Gastrocnemius medialis (tissue), 4 donors: ENCODE measurements at regions not wholly inside any gene's neighbourhood (a gene's known extent, or its start where the extent isn't known, plus 50 kb on each side); places are given as distances from the start of the nearest gene placed in this dataset.
A peak's percentile ranks its signal among the peaks of the same experiment; 100 is the strongest.

ENCODE experiments used
- ATAC-seq, 2 donors: fragments of 150-250 bp; one replicate each; pipeline ENCODE4 v1.9.1; 2016
- DNase-seq, 2 donors: peaks; one replicate each; pipeline ENCODE4 v3.0.0-alpha.2; 2019
- H3K27ac ChIP-seq, 4 donors: fragments of 200-600 bp; sonication (generic); 1 replicate in 1 of 4; 2 replicates in 3 of 4; pipeline ENCODE4 v1.5.1; 2016 to 2018; ENCODE audit warnings: mild to moderate bottlenecking in 2 of 4, moderate library complexity in 1 of 4
- H3K27me3 ChIP-seq, 3 donors: fragments of 200-600 bp; sonication (generic) in 2 of 3; 1 replicate in 1 of 3; 2 replicates in 2 of 3; pipeline versions ENCODE4 v1.5.1 to v1.6.0; 2016 to 2019; ENCODE audit warnings: mild to moderate bottlenecking in 1 of 3, moderate library complexity in 1 of 3
- H3K36me3 ChIP-seq, 2 donors: fragments of 200-600 bp; sonication (generic) in 1 of 2; one replicate each; pipeline ENCODE4 v1.5.1; 2017 to 2018
- H3K4me1 ChIP-seq, 2 donors: fragments of 200-600 bp; sonication (generic) in 1 of 2; one replicate each; pipeline ENCODE4 v1.5.1; 2016 to 2017; ENCODE audit warnings: mild to moderate bottlenecking in 2 of 2
- H3K4me3 ChIP-seq, 4 donors: fragments of 200-600 bp; sonication (generic) in 3 of 4; 1 replicate in 1 of 4; 2 replicates in 3 of 4; pipeline ENCODE4 v1.5.1; 2016 to 2019; ENCODE audit warnings: mild to moderate bottlenecking in 2 of 4
- H3K9me3 ChIP-seq, 3 donors: fragments of 200-600 bp; sonication (generic) in 2 of 3; 1 replicate in 1 of 3; 2 replicates in 2 of 3; pipeline ENCODE4 v1.5.1; 2016 to 2019
- POLR2A ChIP-seq, 2 donors: fragments of 450-650 bp; IDR thresholded peaks; one replicate each; pipeline ENCODE4 v1.6.1; 2017; ENCODE audit warnings: antibody characterized with exemption in 2 of 2, mild to moderate bottlenecking in 2 of 2, moderate library complexity in 2 of 2
- in situ Hi-C, 4 donors: fragments of 200-750 bp; cut with MboI; loops; one replicate each; pipeline versions ENCODE4 v1.15.0 to v1.8.0; 2017; ENCODE audit warnings: low sequenced_read_pairs in 4 of 4
- intact Hi-C: fragments of 100-400 bp; cut with DNase I; formaldehyde crosslinking; loops from one replicate; pipeline ENCODE4 v1.15.1; 2023; ENCODE audit warnings: low total_unique reads
- TF ChIP-seq, protein P1 (sequence below), 5 experiments: fragments of 450-650 bp in 3 of 5; fragments of 200-600 bp in 2 of 5; sonication (generic) in 2 of 5; IDR thresholded peaks in 4 of 5; conservative IDR thresholded peaks in 1 of 5; 1 replicate in 4 of 5; 2 replicates in 1 of 5; pipeline ENCODE4 v1.5.1; 2016 to 2019; ENCODE audit warnings: antibody characterized with exemption in 5 of 5, mild to moderate bottlenecking in 3 of 5, moderate library complexity in 3 of 5

DNA sequence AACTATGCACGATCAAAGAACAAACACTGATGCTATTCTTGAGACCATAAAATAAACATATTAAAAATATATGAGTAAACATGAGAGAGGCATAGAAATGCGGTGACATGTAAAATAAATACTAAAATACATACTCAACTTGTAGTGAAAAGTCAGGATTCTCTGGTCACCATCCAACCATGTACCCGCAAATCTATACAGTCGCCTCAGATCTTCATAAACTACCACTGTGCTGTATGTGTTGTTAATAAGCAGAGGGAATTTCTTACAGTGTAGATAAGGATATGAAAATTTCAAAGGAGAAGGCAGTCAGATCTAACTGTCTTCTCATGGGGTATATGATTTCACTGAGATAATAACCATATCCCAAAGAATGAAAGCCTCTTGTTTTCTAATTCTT is 67.8 kb upstream of the FAM47B start:
- no peak for TF ChIP-seq POLR2A (IDR thresholded peaks at IDR 0.05)
- TF ChIP-seq, protein P1, sequence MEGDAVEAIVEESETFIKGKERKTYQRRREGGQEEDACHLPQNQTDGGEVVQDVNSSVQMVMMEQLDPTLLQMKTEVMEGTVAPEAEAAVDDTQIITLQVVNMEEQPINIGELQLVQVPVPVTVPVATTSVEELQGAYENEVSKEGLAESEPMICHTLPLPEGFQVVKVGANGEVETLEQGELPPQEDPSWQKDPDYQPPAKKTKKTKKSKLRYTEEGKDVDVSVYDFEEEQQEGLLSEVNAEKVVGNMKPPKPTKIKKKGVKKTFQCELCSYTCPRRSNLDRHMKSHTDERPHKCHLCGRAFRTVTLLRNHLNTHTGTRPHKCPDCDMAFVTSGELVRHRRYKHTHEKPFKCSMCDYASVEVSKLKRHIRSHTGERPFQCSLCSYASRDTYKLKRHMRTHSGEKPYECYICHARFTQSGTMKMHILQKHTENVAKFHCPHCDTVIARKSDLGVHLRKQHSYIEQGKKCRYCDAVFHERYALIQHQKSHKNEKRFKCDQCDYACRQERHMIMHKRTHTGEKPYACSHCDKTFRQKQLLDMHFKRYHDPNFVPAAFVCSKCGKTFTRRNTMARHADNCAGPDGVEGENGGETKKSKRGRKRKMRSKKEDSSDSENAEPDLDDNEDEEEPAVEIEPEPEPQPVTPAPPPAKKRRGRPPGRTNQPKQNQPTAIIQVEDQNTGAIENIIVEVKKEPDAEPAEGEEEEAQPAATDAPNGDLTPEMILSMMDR (IDR thresholded peaks at IDR 0.05 in 4 of 5, conservative IDR thresholded peaks at IDR 0.05 in 1 of 5) = no peak
- H3K27ac ChIP-seq = peak overlapping the region; percentile 42 to 78 (median 64)

DNA sequence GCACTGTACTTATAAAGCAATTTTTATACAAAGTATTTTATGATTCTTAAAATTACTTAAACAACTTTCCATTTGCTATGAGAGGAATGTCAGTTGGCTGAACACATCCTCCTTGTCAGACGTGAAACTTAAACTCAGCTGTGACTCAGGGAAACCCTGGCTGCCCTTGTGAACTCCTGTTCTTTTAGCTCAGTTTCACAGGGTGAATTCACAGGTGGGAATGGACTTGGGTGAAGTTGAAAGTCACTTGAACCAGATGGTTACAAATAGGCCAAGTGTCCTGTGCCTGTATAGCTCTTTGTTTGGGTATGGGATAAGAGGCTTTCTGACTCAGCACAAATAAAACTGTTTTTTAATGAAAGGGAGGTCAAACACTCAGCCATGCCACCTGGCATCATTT is 67.4 kb upstream of the FAM47B start:
- Histone ChIP-seq H3K36me3 (no peaks in the 10 kb centered on the region), H3K27ac (peak overlapping the region; percentile 30 to 78 (median 64)), H3K4me1 (peaks cover 8 to 17% of the 10 kb centered on the region in 2 donors), H3K9me3 (peaks cover 0 to 5% (median 0%) of the 10 kb centered on the region in 3 donors), H3K4me3 (no peak overlapping the region), H3K27me3 (no peaks in the 10 kb centered on the region)
- in situ Hi-C loops (no loop called here), intact Hi-C loops (loop anchor here (5.0 kb wide), 1 partner anchor 223 kb away; no protein-coding TSS in a partner anchor)
- TF ChIP-seq, protein P1 (IDR thresholded peaks at IDR 0.05 in 4 of 5, conservative IDR thresholded peaks at IDR 0.05 in 1 of 5) = no peak
- no peak for TF ChIP-seq POLR2A (IDR thresholded peaks at IDR 0.05)
- peak; percentile 89 to 94 for ATAC-seq
- peak; percentile 11 to 60 for DNase-seq

More for the DNA sequence above, 67.8 kb upstream of the FAM47B start:
- H3K4me1 ChIP-seq = peaks cover 8 to 17% of the 10 kb centered on the region in 2 donors
- intact Hi-C loops = loop anchor here (5.0 kb wide), 1 partner anchor 222 kb away; no protein-coding TSS in a partner anchor
- DNase-seq (no peak), ATAC-seq (peak in 1 of 2 donors; percentile 18)
- no peak overlapping the region for H3K4me3 ChIP-seq
- H3K27me3 ChIP-seq = no peaks in the 10 kb centered on the region
- H3K36me3 ChIP-seq = no peaks in the 10 kb centered on the region
- in situ Hi-C loops = no loop called here
- H3K9me3 ChIP-seq = peaks cover 0 to 9% (median 0%) of the 10 kb centered on the region in 3 donors

DNA sequence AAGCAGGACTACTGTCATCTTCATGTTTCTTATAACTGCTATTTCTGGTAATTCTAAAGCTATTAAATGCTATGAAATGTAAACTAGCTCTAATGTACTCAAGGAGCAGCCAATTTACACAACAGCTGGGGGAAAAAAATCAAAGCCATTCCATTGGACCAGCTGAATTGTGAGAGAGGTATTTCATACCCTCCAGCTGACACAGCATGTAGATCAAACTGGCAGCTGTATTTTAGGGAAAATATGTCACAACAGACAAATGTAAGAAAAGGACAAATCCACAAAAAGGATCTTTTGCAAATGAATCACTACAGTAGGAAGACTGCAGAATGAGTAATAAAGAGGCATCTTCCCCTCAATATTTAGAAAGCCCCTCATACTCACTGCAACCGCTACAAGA is 65.2 kb upstream of the FAM47B start:
- Histone ChIP-seq H3K27me3 (no peaks in the 10 kb centered on the region), H3K4me1 (peaks cover 8 to 17% of the 10 kb centered on the region in 2 donors), H3K36me3 (no peaks in the 10 kb centered on the region), H3K4me3 (no peak overlapping the region), H3K9me3 (no peaks in the 10 kb centered on the region), H3K27ac (peak overlapping the region in 1 of 4 donors; percentile 78)
- DNase-seq (no peak), ATAC-seq (no peak)
- TF ChIP-seq POLR2A (IDR thresholded peaks at IDR 0.05) = no peak
- TF ChIP-seq, protein P1 (IDR thresholded peaks at IDR 0.05 in 4 of 5, conservative IDR thresholded peaks at IDR 0.05 in 1 of 5) = no peak
- in situ Hi-C loops (no loop called here), intact Hi-C loops (loop anchor here (5.0 kb wide), 1 partner anchor 225 kb away; no protein-coding TSS in a partner anchor)

DNA sequence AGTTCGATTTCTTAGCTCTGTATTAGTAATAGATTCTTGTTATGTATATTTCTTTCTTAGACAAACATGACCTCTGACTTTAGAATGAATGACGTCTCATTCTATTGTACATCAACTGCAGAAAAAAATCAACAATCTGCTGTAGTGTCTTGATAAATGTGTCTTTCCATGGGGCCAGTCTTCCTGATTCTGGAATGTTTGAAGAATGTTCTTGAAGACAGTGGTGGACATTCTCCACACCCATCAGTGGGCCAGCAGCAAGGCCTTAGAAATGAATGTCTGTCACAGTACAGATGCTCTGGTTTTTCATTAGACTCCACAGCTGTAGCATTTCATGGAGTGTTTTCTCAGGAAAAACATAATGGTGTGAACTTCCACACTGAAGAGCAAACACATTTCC is 63.2 kb upstream of the FAM47B start:
- in situ Hi-C loops = no loop called here
- H3K9me3 ChIP-seq = no peaks in the 10 kb centered on the region
- ATAC-seq = no peak

More for the DNA sequence above, 63.2 kb upstream of the FAM47B start:
- Histone ChIP-seq H3K4me3 (no peak overlapping the region), H3K27ac (no peak overlapping the region), H3K4me1 (peaks cover 8 to 9% of the 10 kb centered on the region in 2 donors), H3K36me3 (no peaks in the 10 kb centered on the region), H3K27me3 (no peaks in the 10 kb centered on the region)
- TF ChIP-seq POLR2A (IDR thresholded peaks at IDR 0.05) = no peak
- TF ChIP-seq, protein P1 (IDR thresholded peaks at IDR 0.05 in 4 of 5, conservative IDR thresholded peaks at IDR 0.05 in 1 of 5) = no peak
- intact Hi-C loops = loop anchor here (5.0 kb wide), 1 partner anchor 227 kb away; no protein-coding TSS in a partner anchor
- DNase-seq = no peak
